ENCODE measurements at regions not wholly inside any gene's neighbourhood (a gene's known extent, or its start where the extent isn't known, plus 50 kb on each side); places are given as distances from the start of the nearest gene placed in this dataset.

GRCh38 chr15:95664450-95664849 lies 666.0 kb upstream of the NR2F2 start:
- H3K9ac ChIP-seq, result no peak overlapping the region
- no peak overlapping the region for H2AFZ ChIP-seq (ENCODE audit: low read depth)
- H3K27ac ChIP-seq (ENCODE audit: low read depth in 2 of 2, low read length in 1 of 2), result no peak overlapping the region
- H3K27me3 ChIP-seq (ENCODE audit: insufficient read depth), result no peaks in the 10 kb centered on the region
- H3F3A ChIP-seq (replicated peaks; ENCODE audit: insufficient read depth), result no peaks in the 10 kb centered on the region
- no peaks in the 10 kb centered on the region for H3K9me2 ChIP-seq
- TF ChIP-seq NRF1 (IDR thresholded peaks at IDR 0.05; ENCODE audit: low read depth, low read length) (no peak), RCOR1 (IDR thresholded peaks at IDR 0.05; ENCODE audit: low read length) (no peak), CHD2 (IDR thresholded peaks at IDR 0.05; ENCODE audit: low read length, partially characterized antibody) (no peak), EZH2phosphoT487 (IDR thresholded peaks at IDR 0.05; ENCODE audit: borderline replicate concordance, low read depth) (no peak), GABPA (IDR thresholded peaks at IDR 0.05; ENCODE audit: low read depth) (no peak), IRF3 (IDR thresholded peaks at IDR 0.05; ENCODE audit: low read depth, low read length) (no peak), SIN3A (IDR thresholded peaks at IDR 0.05; ENCODE audit: borderline replicate concordance, low read depth, low read length) (no peak), EP300 (IDR thresholded peaks at IDR 0.05; ENCODE audit: borderline replicate concordance in 1 of 2, low read depth in 1 of 2, low read length in 1 of 2) (no peak), ELF1 (IDR thresholded peaks at IDR 0.05) (no peak), ZBTB33 (IDR thresholded peaks at IDR 0.05; ENCODE audit: borderline replicate concordance, low read depth) (no peak)
- no peak overlapping the region for H3K4me2 ChIP-seq
- H3K4me1 ChIP-seq (ENCODE audit: control insufficient read depth in 1 of 2, insufficient read depth in 2 of 2, low read depth in 1 of 2, low read length in 1 of 2), result no peaks in the 10 kb centered on the region
- no peaks in the 10 kb centered on the region for H3K9me3 ChIP-seq
- CTCF ChIA-PET, result no interaction called here
- no peaks in the 10 kb centered on the region for H3K36me3 ChIP-seq (replicated peaks in 1 of 2; ENCODE audit: control insufficient read depth in 1 of 2, insufficient read depth in 2 of 2, low read length in 1 of 2)
- no peak for DNase-seq
- WGBS (ENCODE audit: low lambda C conversion rate), result 31% methylated on average over 3 of the region's 3 CpGs
- H4K20me1 ChIP-seq (ENCODE audit: insufficient read depth), result no peaks in the 10 kb centered on the region
- no peaks in the 10 kb centered on the region for H3K79me2 ChIP-seq (ENCODE audit: insufficient read depth)
- no peak overlapping the region for H3K4me3 ChIP-seq (ENCODE audit: low read depth in 2 of 2, low read length in 1 of 2)
- POLR2A ChIA-PET, result no interaction called here

GRCh38 chr15:95669146-95669922 lies 661.2 kb upstream of the NR2F2 start:
- H2AFZ ChIP-seq (ENCODE audit: low read depth), result peak overlapping the region; percentile 75
- POLR2A ChIA-PET, result no interaction called here
- no peak for TF ChIP-seq ELF1 (IDR thresholded peaks at IDR 0.05)
- TF ChIP-seq POLR2AphosphoS5 (IDR thresholded peaks at IDR 0.05; ENCODE audit: low read depth, low read length), result no peak
- TF ChIP-seq TEAD4 (IDR thresholded peaks at IDR 0.05; ENCODE audit: borderline replicate concordance, insufficient read depth), result no peak
- TF ChIP-seq RFX5 (IDR thresholded peaks at IDR 0.05; ENCODE audit: low read length), result no peak
- TF ChIP-seq RXRA (IDR thresholded peaks at IDR 0.05; ENCODE audit: borderline replicate concordance, low read depth), result no peak
- TF ChIP-seq TCF12 (IDR thresholded peaks at IDR 0.05), result no peak
- TF ChIP-seq RCOR1 (IDR thresholded peaks at IDR 0.05; ENCODE audit: low read length), result no peak
- TF ChIP-seq REST (IDR thresholded peaks at IDR 0.05; ENCODE audit: low read depth, low read length), result no peak
- TF ChIP-seq PBX3 (IDR thresholded peaks at IDR 0.05), result no peak
- TF ChIP-seq SMC3 (IDR thresholded peaks at IDR 0.05; ENCODE audit: low read depth, low read length), result no peak
- CTCF ChIA-PET, result no interaction called here
- no peaks in the 10 kb centered on the region for H3F3A ChIP-seq (replicated peaks; ENCODE audit: insufficient read depth)
- no peaks in the 10 kb centered on the region for H3K36me3 ChIP-seq (replicated peaks in 1 of 2; ENCODE audit: control insufficient read depth in 1 of 2, insufficient read depth in 2 of 2, low read length in 1 of 2)
- H3K9me2 ChIP-seq, result no peaks in the 10 kb centered on the region
- H3K4me2 ChIP-seq, result peak overlapping the region; percentile 64
- H3K27me3 ChIP-seq (ENCODE audit: insufficient read depth), result no peaks in the 10 kb centered on the region
- peak overlapping the region; percentile 23 to 50; a peak in 3 of 4 replicates for H3K4me3 ChIP-seq (ENCODE audit: low read depth in 2 of 2, low read length in 1 of 2)
- DNase-seq, result no peak
- H3K9ac ChIP-seq, result no peak overlapping the region
- H3K9me3 ChIP-seq, result no peaks in the 10 kb centered on the region
- no peaks in the 10 kb centered on the region for H3K79me2 ChIP-seq (ENCODE audit: insufficient read depth)
- WGBS (ENCODE audit: low lambda C conversion rate), result 7% methylated on average over 10 of the region's 10 CpGs
- no peaks in the 10 kb centered on the region for H4K20me1 ChIP-seq (ENCODE audit: insufficient read depth)
- H3K27ac ChIP-seq (ENCODE audit: low read depth in 2 of 2, low read length in 1 of 2), result peak overlapping the region in 1 of 2 experiments; percentile 16; a peak in 1 of 4 replicates
- no peaks in the 10 kb centered on the region for H3K4me1 ChIP-seq (ENCODE audit: control insufficient read depth in 1 of 2, insufficient read depth in 2 of 2, low read depth in 1 of 2, low read length in 1 of 2)
